ENCODE measurements at regions not wholly inside any gene's neighbourhood (a gene's known extent, or its start where the extent isn't known, plus 50 kb on each side); places are given as distances from the start of the nearest gene placed in this dataset.

GRCh38 chr9:82325907-82326306 lies 337.3 kb downstream of the SPATA31D1 start:
- Histone ChIP-seq H3K9me3 (ENCODE audit: low read length) (no peaks in the 10 kb centered on the region), H2AFZ (ENCODE audit: low read depth, low read length) (no peak overlapping the region), H3K9me2 (ENCODE audit: insufficient read depth, low read length) (no peaks in the 10 kb centered on the region), H3K4me2 (ENCODE audit: low read length) (no peak overlapping the region), H3K27ac (ENCODE audit: low read length) (no peak overlapping the region), H3K9ac (ENCODE audit: low read length) (no peak overlapping the region), H4K20me1 (ENCODE audit: insufficient read depth) (no peaks in the 10 kb centered on the region), H3F3A (ENCODE audit: insufficient read depth, low read length, poor library complexity, severe bottlenecking) (no peaks in the 10 kb centered on the region), H3K79me2 (replicated peaks; ENCODE audit: insufficient read depth, low read length) (no peaks in the 10 kb centered on the region), H3K36me3 (ENCODE audit: insufficient read depth, low read length) (no peaks in the 10 kb centered on the region), H3K4me3 (ENCODE audit: low read length) (no peak overlapping the region), H3K27me3 (ENCODE audit: insufficient read depth, low read depth, low read length) (peaks cover 3% of the 10 kb centered on the region)
- TF ChIP-seq TAF1 (IDR thresholded peaks at IDR 0.05; ENCODE audit: low read depth) (no peak), CTCF (IDR thresholded peaks at IDR 0.05; ENCODE audit: poor library complexity, severe bottlenecking) (no peak), REST (IDR thresholded peaks at IDR 0.05; ENCODE audit: borderline replicate concordance) (no peak), EP300 (conservative IDR thresholded peaks at IDR 0.05; ENCODE audit: poor library complexity, severe bottlenecking) (no peak), EZH2 (IDR thresholded peaks at IDR 0.05; ENCODE audit: borderline replicate concordance, insufficient read depth, low read length, poor library complexity, severe bottlenecking) (no peak), MXI1 (conservative IDR thresholded peaks at IDR 0.05; ENCODE audit: poor library complexity, severe bottlenecking) (no peak), POLR2AphosphoS5 (IDR thresholded peaks at IDR 0.05) (no peak), SMC3 (conservative IDR thresholded peaks at IDR 0.05; ENCODE audit: poor library complexity) (no peak), RAD21 (conservative IDR thresholded peaks at IDR 0.05) (no peak)

- Histone ChIP-seq H3K9me2 (ENCODE audit: insufficient read depth, low read length) (no peaks in the 10 kb centered on the region), H2AFZ (ENCODE audit: low read depth, low read length) (no peak overlapping the region), H3K9ac (ENCODE audit: low read length) (no peak overlapping the region), H3K4me3 (ENCODE audit: low read length) (no peak overlapping the region), H4K20me1 (ENCODE audit: insufficient read depth) (no peaks in the 10 kb centered on the region), H3K27me3 (ENCODE audit: insufficient read depth, low read depth, low read length) (peaks cover 3% of the 10 kb centered on the region), H3F3A (ENCODE audit: insufficient read depth, low read length, poor library complexity, severe bottlenecking) (no peaks in the 10 kb centered on the region), H3K4me2 (ENCODE audit: low read length) (no peak overlapping the region), H3K9me3 (ENCODE audit: low read length) (no peaks in the 10 kb centered on the region), H3K27ac (ENCODE audit: low read length) (no peak overlapping the region), H3K36me3 (ENCODE audit: insufficient read depth, low read length) (no peaks in the 10 kb centered on the region), H3K79me2 (replicated peaks; ENCODE audit: insufficient read depth, low read length) (no peaks in the 10 kb centered on the region)
- TF ChIP-seq SMC3 (conservative IDR thresholded peaks at IDR 0.05; ENCODE audit: poor library complexity) (no peak), POLR2AphosphoS5 (IDR thresholded peaks at IDR 0.05) (no peak), EP300 (conservative IDR thresholded peaks at IDR 0.05; ENCODE audit: poor library complexity, severe bottlenecking) (no peak), REST (IDR thresholded peaks at IDR 0.05; ENCODE audit: borderline replicate concordance) (no peak), TAF1 (IDR thresholded peaks at IDR 0.05; ENCODE audit: low read depth) (no peak), MXI1 (conservative IDR thresholded peaks at IDR 0.05; ENCODE audit: poor library complexity, severe bottlenecking) (no peak), EZH2 (IDR thresholded peaks at IDR 0.05; ENCODE audit: borderline replicate concordance, insufficient read depth, low read length, poor library complexity, severe bottlenecking) (no peak), RAD21 (conservative IDR thresholded peaks at IDR 0.05) (no peak)
Observed at GRCh38 chr9:82327641-82328040, 339.1 kb downstream of the SPATA31D1 start.
